Testis (tissue), 2 donors: ENCODE measurements at regions not wholly inside any gene's neighbourhood (a gene's known extent, or its start where the extent isn't known, plus 50 kb on each side); places are given as distances from the start of the nearest gene placed in this dataset.
A peak's percentile ranks its signal among the peaks of the same experiment; 100 is the strongest.

Experiments
- DNase-seq: peaks from one replicate; pipeline ENCODE4 v3.0.0-alpha.2; 2019
- H3K27ac ChIP-seq, 2 donors: fragments of 200-600 bp; sonication (generic); one replicate each; pipeline ENCODE4 v1.5.1; 2019
- H3K27me3 ChIP-seq: fragments of 200-600 bp; sonication (generic); one replicate; pipeline ENCODE4 v1.5.1; 2019
- H3K36me3 ChIP-seq: fragments of 200-600 bp; sonication (generic); one replicate; pipeline ENCODE4 v1.5.1; 2017; ENCODE audit warnings: low read depth; ENCODE audit errors: missing control alignments
- H3K4me1 ChIP-seq: fragments of 200-600 bp; sonication (generic); one replicate; pipeline ENCODE4 v1.5.1; 2019
- H3K4me3 ChIP-seq, 2 donors: fragments of 200-600 bp; sonication (generic); one replicate each; pipeline ENCODE4 v1.5.1; 2017 to 2019
- H3K9me3 ChIP-seq: fragments of 200-600 bp; sonication (generic); one replicate; pipeline ENCODE4 v1.5.1; 2017
- CTCF ChIP-seq, 3 experiments: fragments of 450-650 bp in 2 of 3; fragments of 200-600 bp in 1 of 3; sonication (generic) in 1 of 3; IDR thresholded peaks; one replicate each; pipeline ENCODE4 v1.5.1; 2016 to 2019; ENCODE audit warnings: antibody characterized with exemption in 3 of 3, mild to moderate bottlenecking in 2 of 3, moderate library complexity in 1 of 3
- POLR2A ChIP-seq: fragments of 450-650 bp; IDR thresholded peaks from one replicate; pipeline ENCODE4 v1.6.1; 2017; ENCODE audit warnings: antibody characterized with exemption, mild to moderate bottlenecking, moderate library complexity
- WGBS, 2 donors: methylation state at CpG; one replicate each; pipeline ENCODE4 v1.1.5; 2018; 5-methylcytosine and 5-hydroxymethylcytosine counted together
- intact Hi-C: fragments of 100-400 bp; cut with DNase I; formaldehyde crosslinking; loops from one replicate; pipeline ENCODE4 v1.15.1; 2023; ENCODE audit warnings: low total_unique reads

GRCh38 chrX:127030016-127030748, 210.7 kb downstream of the PRR32 start:
- TF ChIP-seq CTCF (IDR thresholded peaks at IDR 0.05) (no peak), POLR2A (no peak)
- H3K36me3 ChIP-seq: no peaks in the 10 kb centered on the region
- peak; percentile 28 for DNase-seq
- H3K4me3 ChIP-seq: no peak overlapping the region
- H3K27ac ChIP-seq: peak overlapping the region; percentile 44 to 82
- 26 to 34% methylated on average over 5 of the region's 5 CpGs for WGBS, 2 donors
- H3K9me3 ChIP-seq: no peaks in the 10 kb centered on the region
- intact Hi-C loops: no loop called here
- H3K4me1 ChIP-seq: peaks cover 2% of the 10 kb centered on the region
- no peaks in the 10 kb centered on the region for H3K27me3 ChIP-seq

- Histone ChIP-seq H3K4me3 (no peak overlapping the region), H3K36me3 (no peaks in the 10 kb centered on the region), H3K9me3 (no peaks in the 10 kb centered on the region), H3K27ac (no peak overlapping the region), H3K4me1 (no peaks in the 10 kb centered on the region), H3K27me3 (no peaks in the 10 kb centered on the region)
- 64 to 75% methylated on average over 2 of the region's 2 CpGs for WGBS, 2 donors
- no peak for TF ChIP-seq CTCF (IDR thresholded peaks at IDR 0.05)
- TF ChIP-seq POLR2A: no peak
- no peak for DNase-seq
- intact Hi-C loops: no loop called here
These were observed 217.6 kb downstream of the PRR32 start for GRCh38 chrX:127037159-127037558.

- no peak overlapping the region for H3K4me3 ChIP-seq
- no peaks in the 10 kb centered on the region for H3K27me3 ChIP-seq
- H3K9me3 ChIP-seq: no peaks in the 10 kb centered on the region
- no peak for DNase-seq
- no peaks in the 10 kb centered on the region for H3K4me1 ChIP-seq
- WGBS, 2 donors: 30 to 43% methylated on average over 1 of the region's 1 CpG
- TF ChIP-seq CTCF (IDR thresholded peaks at IDR 0.05): no peak
- no peak overlapping the region for H3K27ac ChIP-seq
- intact Hi-C loops: no loop called here
- no peaks in the 10 kb centered on the region for H3K36me3 ChIP-seq
These were observed 218.5 kb downstream of the PRR32 start for GRCh38 chrX:127038065-127038464.

- Histone ChIP-seq H3K9me3 (no peaks in the 10 kb centered on the region), H3K4me3 (no peak overlapping the region), H3K27ac (no peak overlapping the region), H3K36me3 (no peaks in the 10 kb centered on the region), H3K27me3 (no peaks in the 10 kb centered on the region), H3K4me1 (no peaks in the 10 kb centered on the region)
- TF ChIP-seq POLR2A: no peak
- no peak for TF ChIP-seq CTCF (IDR thresholded peaks at IDR 0.05)
- DNase-seq: no peak
- intact Hi-C loops: no loop called here
- 82% methylated on average over 3 of the region's 3 CpGs for WGBS, 2 donors
These were observed 238.5 kb downstream of the PRR32 start for GRCh38 chrX:127057891-127058619.
